HG03139 (cell line): ENCODE measurements at regions not wholly inside any gene's neighbourhood (a gene's known extent, or its start where the extent isn't known, plus 50 kb on each side); places are given as distances from the start of the nearest gene placed in this dataset.
"Not testable (repeated sequence)": the region's sequence is repeated elsewhere in the genome, so short reads cannot be mapped to it uniquely, and the experiment has no call there.

Experiments used
- ATAC-seq: cut with Tn5 transposase; IDR thresholded peaks from one replicate; pipeline ENCODE4 v1.9.1; 2021; ENCODE audit not compliant: unreplicated experiment

- ATAC-seq, result no peak
Measured at GRCh38 chr2:117342415-117342814, 472.1 kb upstream of the DDX18 start.

- ATAC-seq, result no peak
Measured at GRCh38 chr2:117349687-117350086, 464.8 kb upstream of the DDX18 start.

GRCh38 chr2:117351396-117351795 is 463.1 kb upstream of the DDX18 start:
- no peak for ATAC-seq

- ATAC-seq, result no peak
Measured at GRCh38 chr2:117359266-117359914, 455.1 kb upstream of the DDX18 start.

GRCh38 chr2:117360586-117360985 is 453.9 kb upstream of the DDX18 start:
- no peak for ATAC-seq

GRCh38 chr2:117378653-117379052 is 435.8 kb upstream of the DDX18 start:
- ATAC-seq, result peak; percentile 92

GRCh38 chr2:117379928-117380327 is 434.6 kb upstream of the DDX18 start:
- ATAC-seq, result no peak

GRCh38 chr2:117383997-117384396 is 430.5 kb upstream of the DDX18 start:
- not testable (repeated sequence) for ATAC-seq

- no peak for ATAC-seq
Measured at GRCh38 chr2:117396161-117396560, 418.3 kb upstream of the DDX18 start.

GRCh38 chr2:117401582-117401981 is 412.9 kb upstream of the DDX18 start:
- ATAC-seq, result no peak

GRCh38 chr2:117406443-117406842 is 408.0 kb upstream of the DDX18 start:
- no peak for ATAC-seq

- ATAC-seq, result no peak
Measured at GRCh38 chr2:117407746-117408145, 406.7 kb upstream of the DDX18 start.

GRCh38 chr2:117409443-117409842 is 405.0 kb upstream of the DDX18 start:
- ATAC-seq, result no peak

GRCh38 chr2:117411983-117412382 is 402.5 kb upstream of the DDX18 start:
- no peak for ATAC-seq

GRCh38 chr2:117432746-117433145 is 381.7 kb upstream of the DDX18 start:
- ATAC-seq, result no peak

GRCh38 chr2:117436697-117437096 is 377.8 kb upstream of the DDX18 start:
- ATAC-seq, result no peak

GRCh38 chr2:117470311-117471095 is 344.0 kb upstream of the DDX18 start:
- ATAC-seq, result no peak

- no peak for ATAC-seq
Measured at GRCh38 chr2:117481608-117482007, 332.9 kb upstream of the DDX18 start.

GRCh38 chr2:117485588-117485987 is 328.9 kb upstream of the DDX18 start:
- no peak for ATAC-seq

GRCh38 chr2:117486081-117486480 is 328.4 kb upstream of the DDX18 start:
- ATAC-seq, result no peak

GRCh38 chr2:117492209-117492851 is 322.2 kb upstream of the DDX18 start:
- no peak for ATAC-seq

- no peak for ATAC-seq
Measured at GRCh38 chr2:117500721-117501120, 313.8 kb upstream of the DDX18 start.
